ENCODE measurements at regions not wholly inside any gene's neighbourhood (a gene's known extent, or its start where the extent isn't known, plus 50 kb on each side); places are given as distances from the start of the nearest gene placed in this dataset.

- Histone ChIP-seq H3K36me3 (ENCODE audit: control insufficient read depth in 1 of 2, insufficient read depth in 2 of 2, low read length in 2 of 2) (no peaks in the 10 kb centered on the region), H3K4me3 (ENCODE audit: low read depth, low read length) (no peak overlapping the region), H3K4ac (ENCODE audit: low read depth, low read length) (no peak overlapping the region), H4K12ac (ENCODE audit: low read depth, low read length) (no peak overlapping the region), H2BK12ac (ENCODE audit: low read length) (peak overlapping the region; percentile 84), H2AFZ (ENCODE audit: insufficient read depth, low read length, poor library complexity) (no peak overlapping the region), H4K91ac (ENCODE audit: low read depth, low read length) (peak overlapping the region; percentile 50), H3K9ac (ENCODE audit: low read length) (no peak overlapping the region), H3K27ac (ENCODE audit: low read depth, low read length) (no peak overlapping the region), H3K79me2 (ENCODE audit: control insufficient read depth, insufficient read depth, low read length, poor library complexity) (no peaks in the 10 kb centered on the region), H2AK5ac (ENCODE audit: low read length) (no peak overlapping the region), H3K23ac (ENCODE audit: low read length) (no peak overlapping the region), H3K4me2 (ENCODE audit: low read length) (no peak overlapping the region), H3K9me3 (ENCODE audit: insufficient read depth, low read depth, low read length) (no peaks in the 10 kb centered on the region), H3K14ac (ENCODE audit: low read length) (no peak overlapping the region), H4K8ac (ENCODE audit: low read depth, low read length) (peak overlapping the region; percentile 66), H3K79me1 (ENCODE audit: low read length) (peaks cover 3% of the 10 kb centered on the region), H3K4me1 (ENCODE audit: control insufficient read depth in 1 of 2, insufficient read depth in 2 of 2, low read length in 2 of 2) (peaks cover 3% of the 10 kb centered on the region in 2 experiments), H3K27me3 (ENCODE audit: insufficient read depth, low read length) (no peaks in the 10 kb centered on the region), H2BK5ac (ENCODE audit: low read depth, low read length, poor library complexity) (peak overlapping the region; percentile 56), H2BK120ac (ENCODE audit: insufficient read depth, low read length, poor library complexity) (peak overlapping the region; percentile 66), H3K18ac (ENCODE audit: low read length) (no peak overlapping the region)
- peak; percentile 40 to 77 for DNase-seq
- no CpG with 5 or more reads among the region's 7 CpGs for WGBS (ENCODE audit: extremely low coverage, insufficient coverage, insufficient read length)
Observed at GRCh38 chr14:44316647-44317440, 190.2 kb downstream of the FSCB start.

GRCh38 chr14:44309331-44309730 is 197.8 kb downstream of the FSCB start:
- no peak overlapping the region for H3K14ac ChIP-seq (ENCODE audit: low read length)
- H3K4me3 ChIP-seq (ENCODE audit: low read depth, low read length), result no peak overlapping the region
- H3K36me3 ChIP-seq (ENCODE audit: control insufficient read depth in 1 of 2, insufficient read depth in 2 of 2, low read length in 2 of 2), result no peaks in the 10 kb centered on the region
- H2BK12ac ChIP-seq (ENCODE audit: low read length), result no peak overlapping the region
- no peak overlapping the region for H3K4me2 ChIP-seq (ENCODE audit: low read length)
- no peaks in the 10 kb centered on the region for H3K9me3 ChIP-seq (ENCODE audit: insufficient read depth, low read depth, low read length)
- no peak overlapping the region for H4K91ac ChIP-seq (ENCODE audit: low read depth, low read length)
- H4K12ac ChIP-seq (ENCODE audit: low read depth, low read length), result no peak overlapping the region
- H3K79me1 ChIP-seq (ENCODE audit: low read length), result no peaks in the 10 kb centered on the region
- H2BK5ac ChIP-seq (ENCODE audit: low read depth, low read length, poor library complexity), result no peak overlapping the region
- H3K18ac ChIP-seq (ENCODE audit: low read length), result no peak overlapping the region
- no peak overlapping the region for H2AFZ ChIP-seq (ENCODE audit: insufficient read depth, low read length, poor library complexity)
- no peak overlapping the region for H3K9ac ChIP-seq (ENCODE audit: low read length)
- H3K4me1 ChIP-seq (ENCODE audit: control insufficient read depth in 1 of 2, insufficient read depth in 2 of 2, low read length in 2 of 2), result no peaks in the 10 kb centered on the region
- no CpG with 5 or more reads among the region's 1 CpG for WGBS (ENCODE audit: extremely low coverage, insufficient coverage, insufficient read length)
- H3K4ac ChIP-seq (ENCODE audit: low read depth, low read length), result no peak overlapping the region
- no peak overlapping the region for H3K27ac ChIP-seq (ENCODE audit: low read depth, low read length)
- H3K27me3 ChIP-seq (ENCODE audit: insufficient read depth, low read length), result no peaks in the 10 kb centered on the region
- H2BK120ac ChIP-seq (ENCODE audit: insufficient read depth, low read length, poor library complexity), result no peak overlapping the region
- H2AK5ac ChIP-seq (ENCODE audit: low read length), result no peak overlapping the region
- no peak for DNase-seq
- H3K23ac ChIP-seq (ENCODE audit: low read length), result no peak overlapping the region
- H4K8ac ChIP-seq (ENCODE audit: low read depth, low read length), result no peak overlapping the region
- H3K79me2 ChIP-seq (ENCODE audit: control insufficient read depth, insufficient read depth, low read length, poor library complexity), result no peaks in the 10 kb centered on the region

- Histone ChIP-seq H3K27ac (ENCODE audit: low read depth, low read length) (no peak overlapping the region), H3K4me3 (ENCODE audit: low read depth, low read length) (no peak overlapping the region), H3K27me3 (ENCODE audit: insufficient read depth, low read length) (no peaks in the 10 kb centered on the region), H3K14ac (ENCODE audit: low read length) (no peak overlapping the region), H4K8ac (ENCODE audit: low read depth, low read length) (no peak overlapping the region), H2BK120ac (ENCODE audit: insufficient read depth, low read length, poor library complexity) (no peak overlapping the region), H2BK5ac (ENCODE audit: low read depth, low read length, poor library complexity) (no peak overlapping the region), H2BK12ac (ENCODE audit: low read length) (no peak overlapping the region), H3K23ac (ENCODE audit: low read length) (no peak overlapping the region), H3K79me1 (ENCODE audit: low read length) (no peaks in the 10 kb centered on the region), H2AFZ (ENCODE audit: insufficient read depth, low read length, poor library complexity) (no peak overlapping the region), H3K4ac (ENCODE audit: low read depth, low read length) (no peak overlapping the region), H3K4me2 (ENCODE audit: low read length) (no peak overlapping the region), H3K18ac (ENCODE audit: low read length) (no peak overlapping the region), H3K79me2 (ENCODE audit: control insufficient read depth, insufficient read depth, low read length, poor library complexity) (no peaks in the 10 kb centered on the region), H3K36me3 (ENCODE audit: control insufficient read depth in 1 of 2, insufficient read depth in 2 of 2, low read length in 2 of 2) (no peaks in the 10 kb centered on the region), H4K12ac (ENCODE audit: low read depth, low read length) (no peak overlapping the region), H2AK5ac (ENCODE audit: low read length) (no peak overlapping the region), H4K91ac (ENCODE audit: low read depth, low read length) (no peak overlapping the region), H3K9me3 (ENCODE audit: insufficient read depth, low read depth, low read length) (no peaks in the 10 kb centered on the region), H3K9ac (ENCODE audit: low read length) (no peak overlapping the region), H3K4me1 (ENCODE audit: control insufficient read depth in 1 of 2, insufficient read depth in 2 of 2, low read length in 2 of 2) (no peaks in the 10 kb centered on the region)
- DNase-seq, result no peak
Observed at GRCh38 chr14:44300916-44301315, 206.2 kb downstream of the FSCB start.

- H3K4me2 ChIP-seq (ENCODE audit: low read length), result no peak overlapping the region
- H3K23ac ChIP-seq (ENCODE audit: low read length), result no peak overlapping the region
- H3K9ac ChIP-seq (ENCODE audit: low read length), result no peak overlapping the region
Observed at GRCh38 chr14:44297437-44297836, 209.6 kb downstream of the FSCB start.

More at GRCh38 chr14:44297437-44297836, 209.6 kb downstream of the FSCB start:
- no peak overlapping the region for H3K14ac ChIP-seq (ENCODE audit: low read length)
- H2BK5ac ChIP-seq (ENCODE audit: low read depth, low read length, poor library complexity), result no peak overlapping the region
- no peaks in the 10 kb centered on the region for H3K9me3 ChIP-seq (ENCODE audit: insufficient read depth, low read depth, low read length)
- no peak overlapping the region for H2BK120ac ChIP-seq (ENCODE audit: insufficient read depth, low read length, poor library complexity)
- no peaks in the 10 kb centered on the region for H3K4me1 ChIP-seq (ENCODE audit: control insufficient read depth in 1 of 2, insufficient read depth in 2 of 2, low read length in 2 of 2)
- no peak overlapping the region for H3K27ac ChIP-seq (ENCODE audit: low read depth, low read length)
- H3K79me2 ChIP-seq (ENCODE audit: control insufficient read depth, insufficient read depth, low read length, poor library complexity), result no peaks in the 10 kb centered on the region
- no peak overlapping the region for H2BK12ac ChIP-seq (ENCODE audit: low read length)
- H3K36me3 ChIP-seq (ENCODE audit: control insufficient read depth in 1 of 2, insufficient read depth in 2 of 2, low read length in 2 of 2), result no peaks in the 10 kb centered on the region
- H3K27me3 ChIP-seq (ENCODE audit: insufficient read depth, low read length), result no peaks in the 10 kb centered on the region
- no peaks in the 10 kb centered on the region for H3K79me1 ChIP-seq (ENCODE audit: low read length)
- no peak overlapping the region for H4K8ac ChIP-seq (ENCODE audit: low read depth, low read length)
- H3K4ac ChIP-seq (ENCODE audit: low read depth, low read length), result no peak overlapping the region
- DNase-seq, result peak in 1 of 2 donors; percentile 31
- no peak overlapping the region for H4K12ac ChIP-seq (ENCODE audit: low read depth, low read length)
- H2AFZ ChIP-seq (ENCODE audit: insufficient read depth, low read length, poor library complexity), result no peak overlapping the region
- no peak overlapping the region for H4K91ac ChIP-seq (ENCODE audit: low read depth, low read length)
- no peak overlapping the region for H2AK5ac ChIP-seq (ENCODE audit: low read length)
- H3K18ac ChIP-seq (ENCODE audit: low read length), result no peak overlapping the region
- no peak overlapping the region for H3K4me3 ChIP-seq (ENCODE audit: low read depth, low read length)
